ENCODE measurements at regions not wholly inside any gene's neighbourhood (a gene's known extent, or its start where the extent isn't known, plus 50 kb on each side); places are given as distances from the start of the nearest gene placed in this dataset.

- Histone ChIP-seq H3K4me3 (no peak overlapping the region), H3K27me3 (no peaks in the 10 kb centered on the region), H3K36me3 (replicated peaks in 1 of 2) (no peaks in the 10 kb centered on the region), H3K27ac (peak overlapping the region in 1 of 5 donors; percentile 32), H3K4me1 (replicated peaks in 1 of 2) (peaks cover 6 to 20% of the 10 kb centered on the region in 2 donors), H3K9me3 (replicated peaks in 1 of 3) (peaks cover 0 to 2% (median 0%) of the 10 kb centered on the region in 3 donors)
- DNase-seq: no peak
- WGBS, 4 donors: 20 to 73% (median 53%) methylated on average over 1 of the region's 1 CpG
- TF ChIP-seq CTCF (IDR thresholded peaks at IDR 0.05) (no peak), POLR2A (IDR thresholded peaks at IDR 0.05) (no peak)
- intact Hi-C loops (cut with DNase I): no loop called here
Measured at GRCh38 chr2:12661489-12661888, 55.2 kb upstream of the TRIB2 start.

GRCh38 chr2:12663306-12664037 is 53.3 kb upstream of the TRIB2 start:
- DNase-seq: peak in 6 of 7 donors; percentile 38 to 73 (median 48)
- Histone ChIP-seq H3K27me3 (no peaks in the 10 kb centered on the region), H3K4me1 (replicated peaks in 1 of 2) (peaks cover 6 to 14% of the 10 kb centered on the region in 2 donors), H3K9me3 (replicated peaks in 1 of 3) (peaks cover 0 to 8% (median 0%) of the 10 kb centered on the region in 3 donors), H3K27ac (peak overlapping the region in 4 of 5 donors; percentile 28 to 77 (median 32)), H3K4me3 (no peak overlapping the region), H3K36me3 (replicated peaks in 1 of 2) (no peaks in the 10 kb centered on the region)
- intact Hi-C loops (cut with DNase I): no loop called here
- 27 to 42% (median 28%) methylated on average over 11 of the region's 11 CpGs for WGBS, 4 donors
- no peak for TF ChIP-seq POLR2A (IDR thresholded peaks at IDR 0.05)
- no peak for TF ChIP-seq CTCF (IDR thresholded peaks at IDR 0.05)

- intact Hi-C loops (cut with DNase I): no loop called here
- H3K36me3 ChIP-seq (replicated peaks in 1 of 2): no peaks in the 10 kb centered on the region
- H3K27me3 ChIP-seq: no peaks in the 10 kb centered on the region
- DNase-seq: no peak
- H3K4me3 ChIP-seq: no peak overlapping the region
- H3K4me1 ChIP-seq (replicated peaks in 1 of 2): peaks cover 6 to 11% of the 10 kb centered on the region in 2 donors
- peak overlapping the region in 1 of 5 donors; percentile 27 for H3K27ac ChIP-seq
- no peak for TF ChIP-seq POLR2A (IDR thresholded peaks at IDR 0.05)
- no peak for TF ChIP-seq CTCF (IDR thresholded peaks at IDR 0.05)
- peaks cover 0 to 8% (median 0%) of the 10 kb centered on the region in 3 donors for H3K9me3 ChIP-seq (replicated peaks in 1 of 3)
Measured at GRCh38 chr2:12665334-12665733, 51.4 kb upstream of the TRIB2 start.

DNA sequence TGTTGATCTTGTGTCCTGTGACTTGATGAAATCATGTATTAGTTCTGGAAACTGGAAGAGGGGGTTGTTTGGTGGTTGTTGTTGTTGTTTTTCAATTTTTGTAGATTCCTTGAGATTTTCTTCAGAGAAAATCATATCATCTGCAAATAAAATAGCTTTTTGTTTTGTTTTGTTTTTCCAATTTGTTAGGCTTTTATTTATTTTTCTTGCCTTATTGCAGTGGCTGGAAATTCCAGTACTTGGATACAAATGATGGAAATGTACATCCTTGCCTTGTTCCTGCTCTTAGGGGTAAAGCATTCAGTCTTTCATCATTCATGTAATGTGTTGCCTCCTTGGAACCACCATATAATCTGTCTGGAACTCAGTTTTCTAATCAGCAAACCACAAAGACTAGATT is 50.3 kb upstream of the TRIB2 start:
- H3K36me3 ChIP-seq (replicated peaks in 1 of 2): no peaks in the 10 kb centered on the region
- H3K27me3 ChIP-seq: no peaks in the 10 kb centered on the region
- no peak overlapping the region for H3K27ac ChIP-seq
- no peak for DNase-seq
- intact Hi-C loops (cut with DNase I): no loop called here
- TF ChIP-seq CTCF (IDR thresholded peaks at IDR 0.05): no peak
- TF ChIP-seq POLR2A (IDR thresholded peaks at IDR 0.05): no peak
- H3K9me3 ChIP-seq (replicated peaks in 1 of 3): peaks cover 0 to 8% (median 0%) of the 10 kb centered on the region in 3 donors
- no peak overlapping the region for H3K4me3 ChIP-seq
- peaks cover 6 to 11% of the 10 kb centered on the region in 2 donors for H3K4me1 ChIP-seq (replicated peaks in 1 of 2)

Small RNAs in the stretch of these regions (microRNA-seq; reads per million reads assigned to microRNA genes)
- gene MIR3681: 0 reads per million in 3 donors

Small RNAs in the stretch of these regions (small RNA-seq; reads per million reads assigned to genes)
- gene MIR3681: 0 to 0.33 reads per million in 2 donors
- gene RF00093: 0 reads per million in 2 donors
- 0 reads per million in 2 donors for gene RNU6-843P
